ENCODE measurements at regions not wholly inside any gene's neighbourhood (a gene's known extent, or its start where the extent isn't known, plus 50 kb on each side); places are given as distances from the start of the nearest gene placed in this dataset.

GRCh38 chr12:127943481-127944210, 323.3 kb upstream of the TMEM132C start:
- TF ChIP-seq CTCF (IDR thresholded peaks at IDR 0.05; ENCODE audit: insufficient read depth, low read length, poor library complexity, severe bottlenecking) = no peak
- no peak for DNase-seq (ENCODE audit: extremely low read depth, insufficient read length)
- Histone ChIP-seq H3K36me3 (ENCODE audit: control insufficient read depth, insufficient read depth, low read length) (no peaks in the 10 kb centered on the region), H3K4me3 (replicated peaks; ENCODE audit: low read depth, low read length) (no peak overlapping the region), H3K27me3 (replicated peaks; ENCODE audit: control insufficient read depth, insufficient read depth, low read length) (no peaks in the 10 kb centered on the region)

- no peaks in the 10 kb centered on the region for H3K36me3 ChIP-seq (ENCODE audit: control insufficient read depth, insufficient read depth, low read length)
- no peak for DNase-seq (ENCODE audit: extremely low read depth, insufficient read length)
- no peak overlapping the region for H3K4me3 ChIP-seq (replicated peaks; ENCODE audit: low read depth, low read length)
- no peaks in the 10 kb centered on the region for H3K27me3 ChIP-seq (replicated peaks; ENCODE audit: control insufficient read depth, insufficient read depth, low read length)
- no peak for TF ChIP-seq CTCF (IDR thresholded peaks at IDR 0.05; ENCODE audit: insufficient read depth, low read length, poor library complexity, severe bottlenecking)
Measured at GRCh38 chr12:127944211-127944899, 322.6 kb upstream of the TMEM132C start.

- no peaks in the 10 kb centered on the region for H3K36me3 ChIP-seq (ENCODE audit: control insufficient read depth, insufficient read depth, low read length)
- H3K4me3 ChIP-seq (replicated peaks; ENCODE audit: low read depth, low read length) = no peak overlapping the region
- no peak for DNase-seq (ENCODE audit: extremely low read depth, insufficient read length)
- no peaks in the 10 kb centered on the region for H3K27me3 ChIP-seq (replicated peaks; ENCODE audit: control insufficient read depth, insufficient read depth, low read length)
- no peak for TF ChIP-seq CTCF (IDR thresholded peaks at IDR 0.05; ENCODE audit: insufficient read depth, low read length, poor library complexity, severe bottlenecking)
Measured at GRCh38 chr12:127957001-127957660, 309.8 kb upstream of the TMEM132C start.

GRCh38 chr12:127962303-127962702, 304.7 kb upstream of the TMEM132C start:
- Histone ChIP-seq H3K4me3 (replicated peaks; ENCODE audit: low read depth, low read length) (no peak overlapping the region), H3K27me3 (replicated peaks; ENCODE audit: control insufficient read depth, insufficient read depth, low read length) (no peaks in the 10 kb centered on the region), H3K36me3 (ENCODE audit: control insufficient read depth, insufficient read depth, low read length) (no peaks in the 10 kb centered on the region)
- DNase-seq (ENCODE audit: extremely low read depth, insufficient read length) = no peak
- TF ChIP-seq CTCF (IDR thresholded peaks at IDR 0.05; ENCODE audit: insufficient read depth, low read length, poor library complexity, severe bottlenecking) = no peak

GRCh38 chr12:127963933-127964332, 303.0 kb upstream of the TMEM132C start:
- H3K36me3 ChIP-seq (ENCODE audit: control insufficient read depth, insufficient read depth, low read length) = no peaks in the 10 kb centered on the region
- no peaks in the 10 kb centered on the region for H3K27me3 ChIP-seq (replicated peaks; ENCODE audit: control insufficient read depth, insufficient read depth, low read length)
- TF ChIP-seq CTCF (IDR thresholded peaks at IDR 0.05; ENCODE audit: insufficient read depth, low read length, poor library complexity, severe bottlenecking) = no peak
- DNase-seq (ENCODE audit: extremely low read depth, insufficient read length) = no peak
- H3K4me3 ChIP-seq (replicated peaks; ENCODE audit: low read depth, low read length) = no peak overlapping the region

Measured in GM06990 (cell line).